T-helper 2 cell (primary cell): ENCODE measurements at regions not wholly inside any gene's neighbourhood (a gene's known extent, or its start where the extent isn't known, plus 50 kb on each side); places are given as distances from the start of the nearest gene placed in this dataset.
"Not testable (repeated sequence)": the region's sequence is repeated elsewhere in the genome, so short reads cannot be mapped to it uniquely, and the experiment has no call there.

Experiments
- DNase-seq, 5 experiments: peaks; one replicate each; pipeline versions ENCODE4 v3.0.0 to v3.0.0-alpha.2; 2012 to 2022

DNA sequence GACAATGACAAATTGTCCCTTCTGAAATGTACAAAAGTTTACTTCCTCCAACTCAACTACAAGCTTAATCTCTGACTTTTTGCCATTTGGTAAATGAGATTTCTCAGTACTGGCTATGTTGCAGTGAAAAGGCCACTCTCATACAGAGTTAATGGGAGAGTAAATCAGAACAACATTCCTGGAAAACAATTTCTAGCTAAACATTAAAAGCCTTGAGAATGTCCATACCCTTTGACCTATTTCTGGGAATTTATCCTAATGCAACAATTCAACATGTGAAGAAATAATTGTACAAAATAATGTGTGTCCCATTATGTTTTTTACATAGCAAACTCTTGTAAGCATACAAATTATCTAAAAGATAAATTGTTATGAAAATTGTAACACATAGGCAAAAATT is 56.3 kb upstream of the SPEF2 start:
- DNase-seq, result no peak

DNA sequence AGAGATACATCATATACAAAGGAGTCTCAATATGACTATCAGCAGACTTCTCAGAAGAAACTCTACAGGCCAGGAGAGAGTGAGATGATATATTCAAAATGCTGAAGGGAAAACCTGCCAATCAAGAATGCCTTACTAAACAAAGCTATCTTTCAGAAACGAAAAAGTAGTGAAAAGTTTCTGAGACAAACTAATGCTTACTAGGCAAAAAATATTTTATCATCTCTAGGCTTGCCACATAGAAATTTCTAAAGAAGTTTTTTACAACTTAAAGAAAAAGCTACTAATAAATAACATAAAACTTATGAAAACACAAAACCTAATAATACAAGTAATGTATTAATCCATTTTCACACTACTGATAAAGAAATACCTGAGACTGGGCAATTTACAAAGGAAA is 59.9 kb upstream of the SPEF2 start:
- DNase-seq, result no peak

DNA sequence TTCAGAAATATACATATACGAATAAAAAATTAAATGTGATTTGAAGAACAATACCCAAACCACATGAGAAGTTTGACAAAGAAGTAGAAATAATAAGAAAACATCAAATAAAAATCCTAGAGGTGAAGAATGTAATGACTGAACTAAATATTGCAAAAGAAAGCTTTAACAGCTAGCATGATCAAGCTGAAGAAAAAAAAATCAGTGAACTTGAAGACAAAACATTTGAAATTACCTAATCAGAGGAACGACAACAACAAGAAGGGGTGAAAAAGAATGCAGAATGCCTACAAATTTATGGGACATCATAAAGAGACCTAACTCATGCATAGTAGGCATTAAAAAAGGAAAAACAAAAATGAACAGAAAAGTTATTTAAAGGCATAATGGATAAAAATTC is 60.5 kb upstream of the SPEF2 start:
- no peak for DNase-seq

DNA sequence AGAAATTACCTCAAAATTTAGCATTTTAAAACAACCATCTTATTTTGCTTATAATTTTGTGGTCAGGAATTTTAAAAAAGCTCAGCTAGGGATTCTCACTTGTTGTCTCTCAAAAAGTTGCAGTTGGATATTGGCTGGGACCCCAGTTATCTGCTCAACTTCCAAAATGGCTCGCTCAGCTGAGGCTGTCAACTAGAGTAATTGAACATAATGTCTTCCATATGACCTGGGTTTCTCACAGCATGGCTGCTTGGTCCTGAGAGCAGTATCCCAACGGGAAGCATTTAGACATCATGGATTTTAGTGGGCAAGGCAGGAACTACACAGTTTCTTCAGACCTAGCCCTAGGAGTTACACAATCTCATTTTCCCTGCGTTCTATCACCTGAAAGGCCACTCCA is 63.6 kb upstream of the SPEF2 start:
- no peak for DNase-seq

DNA sequence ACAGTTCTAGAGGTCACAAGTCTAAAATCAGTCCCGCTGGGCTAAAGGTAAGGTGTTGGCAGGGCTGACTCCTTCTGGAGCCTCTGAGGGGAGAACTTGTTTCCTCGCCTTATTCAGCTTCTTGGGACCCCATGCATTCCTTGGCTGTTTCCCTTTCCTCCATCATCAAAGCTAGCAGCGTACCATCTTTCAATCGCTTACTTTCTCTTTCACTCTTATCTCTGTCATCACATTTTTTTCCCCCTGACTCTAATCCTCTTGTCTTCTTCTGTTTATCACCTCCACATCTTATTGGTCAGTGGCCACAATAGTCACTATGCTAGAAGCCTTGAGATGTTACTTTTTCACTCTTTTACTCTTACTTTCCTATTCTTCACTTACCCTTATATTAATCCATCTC is 72.5 kb upstream of the SPEF2 start:
- peak in 1 of 5 experiments; percentile 3 for DNase-seq

DNA sequence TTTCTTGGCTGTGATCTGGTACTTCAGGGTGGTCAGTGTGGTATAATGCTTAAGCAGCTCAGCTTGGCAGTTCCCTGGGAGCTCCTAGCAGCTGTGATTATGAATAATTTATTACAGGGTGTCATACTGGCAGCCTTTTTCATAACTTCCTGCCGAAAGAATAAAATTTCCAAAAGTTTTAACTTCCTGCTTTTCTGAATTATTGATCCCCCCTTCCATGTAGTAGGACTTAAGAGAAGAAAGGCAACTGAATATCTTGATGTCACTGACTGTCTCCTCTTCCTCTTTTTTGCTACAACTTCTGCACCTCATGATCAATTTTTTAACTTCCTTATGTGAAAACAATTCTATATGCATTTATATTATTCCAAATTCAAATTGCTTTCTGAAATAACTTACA is 74.3 kb upstream of the SPEF2 start:
- no peak for DNase-seq

DNA sequence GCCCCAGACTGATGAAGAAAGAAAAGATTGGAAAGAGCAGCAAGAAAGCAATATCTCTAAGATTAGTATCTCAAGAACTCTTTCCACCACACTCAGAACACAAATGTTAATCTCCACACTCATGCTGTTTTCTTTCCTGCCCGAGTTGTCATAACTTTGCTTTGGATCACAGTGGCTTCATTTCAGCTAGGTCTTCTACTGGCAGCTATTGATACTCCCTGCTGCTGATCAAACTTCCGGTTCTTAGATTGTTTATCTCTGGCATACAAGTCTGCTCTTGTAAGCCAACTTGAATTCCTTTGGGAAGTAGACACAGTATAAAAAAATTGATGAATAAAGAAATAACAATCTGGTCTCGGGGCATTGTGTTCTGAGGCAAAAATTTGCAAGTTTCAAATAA is 77.7 kb upstream of the SPEF2 start:
- DNase-seq, result no peak

DNA sequence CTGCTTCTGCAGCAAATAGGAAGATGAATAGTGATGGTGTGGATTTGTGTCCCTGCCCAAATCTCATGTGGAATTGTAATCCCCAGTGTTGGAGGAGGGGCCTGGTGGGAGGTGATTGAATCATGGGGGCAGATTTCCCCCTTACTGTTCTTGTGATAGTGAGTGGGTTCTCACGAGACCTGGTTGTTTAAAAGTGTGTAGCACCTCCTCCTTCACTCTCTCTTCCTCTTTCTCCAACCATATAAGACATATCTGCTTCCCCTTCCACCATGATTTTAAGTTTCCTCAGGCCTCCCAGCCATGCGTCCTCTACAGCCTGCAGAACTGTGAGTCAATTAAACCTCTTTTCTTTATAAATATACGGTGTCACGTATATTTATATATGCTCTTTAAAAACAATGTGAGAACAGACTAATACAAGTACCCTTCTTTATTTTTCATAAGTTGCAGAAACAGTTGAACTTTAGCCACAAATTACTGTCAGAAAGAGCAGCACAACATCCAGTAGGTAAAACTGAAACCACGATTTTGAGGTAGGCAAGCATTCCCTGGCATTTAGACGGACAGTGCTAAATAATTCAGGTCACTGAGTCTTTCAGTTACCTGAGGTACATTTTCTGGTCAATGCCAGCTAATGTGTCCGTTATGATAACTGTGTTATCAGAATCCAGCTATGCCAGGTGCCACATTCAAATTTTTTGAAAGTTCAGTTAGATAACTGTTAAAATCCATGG is 79.3 kb upstream of the SPEF2 start:
- no peak for DNase-seq

DNA sequence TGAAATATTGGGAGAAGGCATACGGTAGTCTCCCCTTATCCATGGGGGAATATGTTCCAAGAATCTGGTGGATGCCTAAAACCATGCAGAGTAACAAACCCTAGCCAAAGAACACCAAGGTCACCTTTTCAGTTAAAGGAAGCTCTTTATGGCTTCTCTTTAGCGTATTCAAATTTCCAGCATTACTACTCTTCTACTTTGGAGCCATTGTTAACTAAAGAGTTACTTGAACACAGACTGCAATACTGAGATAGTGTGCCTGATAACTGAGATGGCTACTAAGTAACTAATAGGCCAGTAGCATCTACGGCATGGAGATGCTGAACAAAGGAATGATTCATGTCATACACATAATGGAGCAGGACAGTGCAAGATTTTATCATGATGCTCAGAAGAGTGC is 84.5 kb upstream of the SPEF2 start:
- no peak for DNase-seq

DNA sequence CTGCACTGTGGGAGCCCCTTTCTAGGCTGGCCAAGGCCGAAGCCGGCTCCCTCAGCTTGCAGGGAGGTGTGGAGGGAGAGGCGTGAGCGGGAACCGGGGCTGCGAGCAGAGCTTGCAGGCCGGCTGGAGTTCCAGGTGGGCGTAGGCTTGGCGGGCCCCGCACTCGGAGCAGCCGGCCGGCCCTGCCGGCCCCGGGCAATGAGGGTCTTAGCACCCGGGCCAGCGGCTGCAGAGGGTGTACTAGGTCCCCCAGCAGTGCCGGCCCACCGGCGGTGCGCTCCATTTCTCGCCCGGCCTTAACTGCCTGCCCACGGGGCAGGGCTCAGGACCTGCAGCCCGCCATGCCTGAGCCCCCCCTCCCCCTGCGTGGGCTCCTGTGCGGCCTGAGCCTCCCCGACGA is 86.1 kb upstream of the SPEF2 start:
- not testable (repeated sequence) for DNase-seq

DNA sequence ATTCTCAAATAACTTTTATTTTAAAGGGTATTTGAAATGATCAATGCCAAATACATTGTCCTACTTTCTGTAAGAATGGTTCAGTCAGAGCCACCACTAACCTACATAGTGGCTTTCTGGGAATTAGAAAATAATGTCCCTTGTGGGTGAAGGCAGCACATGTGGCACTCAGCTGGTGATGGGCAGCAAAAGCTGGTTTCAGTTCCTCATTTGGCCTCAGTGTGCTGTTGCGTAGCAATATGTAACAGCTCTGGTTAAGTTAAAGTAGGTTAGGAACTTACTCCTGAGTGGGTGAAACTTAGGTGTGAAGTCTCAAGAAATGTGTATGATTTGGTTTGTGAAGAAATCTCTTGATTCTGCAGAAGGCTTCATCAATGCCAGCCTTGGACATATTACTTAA is 99.6 kb upstream of the SPEF2 start:
- DNase-seq, result no peak

DNA sequence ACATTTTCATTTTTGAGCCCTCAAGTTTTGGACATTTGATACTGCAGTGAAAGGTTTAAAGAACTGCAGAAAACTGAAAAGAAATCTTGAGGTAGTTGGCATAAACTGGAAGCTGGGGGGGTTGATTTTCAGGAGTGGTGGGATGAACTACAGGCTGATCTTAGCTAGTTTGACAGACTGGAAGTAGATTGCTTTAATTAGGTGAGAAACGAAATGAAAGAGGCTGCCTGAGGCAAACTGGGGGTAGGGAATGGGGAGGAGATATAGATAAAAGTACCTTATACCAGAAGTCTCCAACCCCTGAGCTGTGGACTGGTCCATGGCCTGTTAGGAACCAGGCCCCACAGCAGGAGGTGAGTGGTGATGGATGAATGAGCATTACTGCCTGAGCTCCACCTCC is 101.4 kb upstream of the SPEF2 start:
- DNase-seq, result no peak

DNA sequence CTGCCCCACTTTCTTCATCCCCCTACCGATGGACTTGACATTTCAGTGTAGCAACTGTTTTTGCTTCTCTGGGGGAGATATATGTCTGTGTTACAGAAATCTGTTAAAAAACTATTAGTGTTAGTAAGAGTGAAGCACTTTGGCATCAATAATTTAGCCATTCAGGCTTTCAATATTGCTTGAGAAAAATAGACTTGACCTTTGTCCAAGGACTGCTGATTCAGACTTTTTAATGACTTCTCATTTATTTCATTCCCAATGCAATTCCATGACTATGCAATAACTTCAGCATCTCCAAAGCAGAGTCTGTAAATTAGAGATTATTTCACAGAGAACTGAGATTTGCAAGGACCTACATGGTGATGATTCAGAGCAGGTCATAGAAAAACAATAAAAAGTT is 104.1 kb upstream of the SPEF2 start:
- no peak for DNase-seq

DNA sequence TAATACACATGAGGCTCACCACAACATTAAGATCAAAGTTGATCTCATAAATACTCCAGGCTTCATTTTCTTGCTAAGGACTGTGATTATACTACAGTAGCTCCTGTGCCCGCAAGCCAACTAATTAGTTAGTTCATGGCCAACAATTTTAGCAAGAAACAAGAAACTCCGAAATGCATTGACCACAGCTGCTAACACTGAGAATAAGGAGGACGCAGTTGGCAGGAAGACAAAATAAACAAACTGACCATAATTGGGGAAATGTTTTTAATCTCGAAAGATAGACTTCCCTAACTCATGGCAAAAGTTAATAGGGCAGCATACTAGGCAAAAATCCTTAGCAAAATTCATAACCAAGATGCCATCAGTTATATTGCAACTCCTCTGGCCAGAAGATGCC is 115.5 kb upstream of the SPEF2 start:
- DNase-seq, result no peak

DNA sequence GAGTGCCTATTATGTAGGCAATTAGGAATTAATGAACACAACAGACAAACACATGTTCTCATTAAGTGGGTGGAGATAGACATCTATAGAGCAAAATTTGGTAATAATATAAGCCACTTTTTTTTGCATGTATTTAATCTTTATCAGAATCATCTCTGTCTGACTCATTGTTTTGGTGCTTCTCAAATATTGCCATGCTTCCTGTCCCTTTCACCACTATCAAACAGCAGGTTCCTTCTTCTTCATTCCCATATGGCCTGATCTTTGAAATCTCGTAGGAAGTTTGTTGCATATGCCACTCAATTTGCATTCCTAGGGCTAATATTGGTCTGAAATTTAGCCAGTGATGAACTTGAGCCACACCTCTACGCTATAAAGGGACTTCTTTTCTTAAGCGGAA is 128.9 kb upstream of the SPEF2 start:
- DNase-seq, result peak in 1 of 5 experiments; percentile 8

DNA sequence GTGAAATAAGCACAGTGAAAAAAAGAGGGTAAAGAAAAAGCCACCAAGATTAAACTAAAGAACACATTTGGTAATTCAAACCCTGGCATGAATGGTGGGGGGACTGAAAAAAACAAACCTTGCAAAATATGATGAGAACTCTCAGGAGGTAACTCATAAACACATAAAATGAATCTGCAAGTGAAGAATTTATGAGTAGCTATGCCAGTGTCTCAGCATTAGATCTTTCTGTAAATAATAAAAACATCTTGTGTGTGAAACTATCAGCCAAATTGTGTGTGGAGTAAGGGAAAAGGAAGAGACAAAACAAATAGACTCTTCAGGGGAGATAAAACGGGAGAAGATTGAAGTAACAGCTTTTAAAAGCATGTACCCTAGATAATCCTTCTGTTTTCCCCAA is 129.6 kb upstream of the SPEF2 start:
- DNase-seq, result no peak

DNA sequence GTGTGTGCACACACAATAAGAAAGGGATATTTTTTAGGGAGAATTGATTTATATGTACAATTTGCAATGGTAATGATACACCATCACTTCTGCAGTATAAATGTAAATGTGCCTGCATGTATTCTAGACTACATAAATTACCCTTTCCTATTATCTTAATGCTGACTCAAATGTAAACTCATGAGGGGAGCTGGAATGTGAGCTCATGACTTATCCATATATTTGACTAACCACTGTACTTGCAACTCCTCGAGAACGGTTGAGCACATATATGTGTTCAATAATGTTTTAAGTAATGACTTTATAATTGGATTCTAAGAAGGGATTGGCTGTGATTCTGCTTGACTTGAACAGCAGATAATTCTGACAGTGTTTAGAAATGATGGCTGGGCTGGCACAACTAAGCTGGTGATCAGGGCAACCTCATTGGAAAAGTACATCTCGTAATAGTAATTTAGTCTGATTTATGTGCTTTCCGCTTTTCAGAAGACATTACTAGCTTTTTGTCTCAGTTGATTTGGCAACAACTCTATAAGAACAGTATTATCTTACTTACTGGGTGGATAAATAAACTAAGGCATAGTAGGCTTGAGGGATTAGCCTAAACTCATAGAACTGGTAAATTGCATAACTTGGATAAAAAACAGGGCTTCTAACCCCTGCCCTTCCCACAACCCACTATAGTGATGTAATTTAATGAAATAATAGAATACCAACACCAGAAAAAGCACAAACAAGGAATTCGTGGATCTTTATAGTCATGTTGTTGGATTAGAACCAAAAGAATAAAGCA is 130.2 kb upstream of the SPEF2 start:
- no peak for DNase-seq

DNA sequence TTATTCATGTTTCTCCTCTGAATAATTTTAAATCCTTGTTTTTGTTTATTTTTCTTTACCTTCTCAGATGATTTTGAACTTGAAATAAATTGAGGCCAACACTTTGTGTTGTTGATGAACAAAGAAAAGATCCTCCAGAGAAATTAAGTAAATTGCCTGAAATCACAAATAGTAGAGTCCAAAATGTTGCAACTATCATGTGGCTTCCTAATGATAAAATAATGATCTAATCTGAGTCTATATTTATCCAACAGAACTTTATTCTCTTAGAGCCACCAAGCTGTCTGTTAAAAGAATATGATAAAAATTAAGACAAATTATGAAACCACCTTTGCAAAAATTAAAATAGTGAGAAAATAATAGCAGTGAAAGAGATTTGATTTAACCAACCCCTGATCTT is 132.2 kb upstream of the SPEF2 start:
- no peak for DNase-seq

DNA sequence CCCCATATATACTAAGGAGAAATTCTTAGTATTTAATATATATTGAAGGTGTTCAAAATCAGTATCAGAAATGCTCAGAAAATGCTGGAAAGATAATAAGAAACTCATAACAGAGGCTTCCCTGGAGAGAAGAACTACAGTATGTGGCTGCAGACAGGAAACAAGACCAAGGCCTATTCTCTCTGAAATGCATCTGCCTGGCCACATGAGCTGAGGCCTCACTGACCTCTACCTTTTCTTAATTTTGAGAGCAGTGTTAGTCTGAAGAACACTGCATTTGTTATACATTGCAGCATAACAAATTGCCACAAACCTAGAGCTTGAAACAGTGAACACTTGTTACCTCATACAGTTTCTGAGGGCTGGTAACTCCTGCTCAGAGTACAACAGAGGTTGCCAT is 133.4 kb upstream of the SPEF2 start:
- no peak for DNase-seq

DNA sequence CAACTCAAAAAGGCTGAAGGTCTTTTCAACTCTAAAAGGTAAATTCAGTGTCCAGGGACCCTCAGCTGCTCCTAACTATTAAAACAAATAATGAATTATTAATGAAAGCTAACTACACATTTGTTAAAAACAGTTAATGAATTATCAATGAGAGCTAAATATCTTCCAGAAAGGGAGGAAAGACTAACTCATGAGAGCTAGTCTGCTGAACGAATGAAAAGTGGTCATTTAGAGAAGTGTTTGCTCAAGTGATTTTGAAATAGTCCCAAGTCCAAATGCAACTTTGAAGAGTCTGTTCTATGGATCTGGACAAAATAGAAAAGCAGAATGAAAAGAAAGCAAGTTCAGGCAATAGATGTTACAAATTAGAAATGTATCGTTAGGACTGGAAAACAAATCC is 133.9 kb upstream of the SPEF2 start:
- no peak for DNase-seq

DNA sequence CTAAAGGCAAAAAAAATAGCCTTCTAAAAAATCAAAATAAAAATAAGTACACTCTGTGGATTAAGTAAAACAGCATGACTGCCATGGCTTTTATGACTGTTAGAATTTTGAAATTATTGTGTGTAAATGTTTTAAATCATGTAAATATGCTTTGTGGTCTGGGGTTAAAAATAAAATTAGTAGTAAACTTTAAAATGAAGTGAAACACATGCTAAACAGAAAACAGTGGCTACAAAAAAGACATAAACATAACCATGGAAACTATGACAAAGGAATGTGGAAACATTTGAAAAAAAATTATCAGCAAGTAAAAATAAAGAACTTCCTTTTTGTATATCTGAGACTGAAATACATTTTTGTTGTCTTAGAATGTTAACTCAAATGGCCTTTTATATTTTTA is 134.5 kb upstream of the SPEF2 start:
- no peak for DNase-seq

DNA sequence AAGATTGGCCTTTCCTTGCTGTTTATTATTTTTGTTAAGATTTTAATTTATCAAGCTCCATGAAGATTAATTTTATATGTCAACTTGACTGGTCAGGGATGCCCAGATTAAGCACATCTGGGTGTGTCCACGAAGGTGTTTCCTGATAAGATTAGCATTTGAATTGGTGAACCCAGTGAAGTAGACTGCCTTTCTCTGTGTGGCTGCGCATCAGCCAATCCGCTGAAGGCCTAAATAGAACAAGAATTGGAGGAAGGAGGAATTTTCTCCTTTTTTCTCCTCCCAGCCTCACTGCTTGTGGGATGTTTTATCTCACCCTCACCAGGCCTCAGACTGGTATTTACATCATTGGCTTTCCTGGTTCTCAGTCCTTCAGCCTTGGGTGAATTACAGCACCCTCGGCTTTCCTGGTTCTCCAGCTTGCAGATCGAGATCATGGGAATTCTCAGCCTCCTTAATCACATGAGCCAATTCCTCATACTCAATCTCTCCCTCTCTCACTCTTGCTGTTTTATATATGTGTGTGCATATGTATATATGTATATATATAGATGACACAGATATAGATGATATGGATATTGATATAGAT is 135.4 kb upstream of the SPEF2 start:
- no peak for DNase-seq

DNA sequence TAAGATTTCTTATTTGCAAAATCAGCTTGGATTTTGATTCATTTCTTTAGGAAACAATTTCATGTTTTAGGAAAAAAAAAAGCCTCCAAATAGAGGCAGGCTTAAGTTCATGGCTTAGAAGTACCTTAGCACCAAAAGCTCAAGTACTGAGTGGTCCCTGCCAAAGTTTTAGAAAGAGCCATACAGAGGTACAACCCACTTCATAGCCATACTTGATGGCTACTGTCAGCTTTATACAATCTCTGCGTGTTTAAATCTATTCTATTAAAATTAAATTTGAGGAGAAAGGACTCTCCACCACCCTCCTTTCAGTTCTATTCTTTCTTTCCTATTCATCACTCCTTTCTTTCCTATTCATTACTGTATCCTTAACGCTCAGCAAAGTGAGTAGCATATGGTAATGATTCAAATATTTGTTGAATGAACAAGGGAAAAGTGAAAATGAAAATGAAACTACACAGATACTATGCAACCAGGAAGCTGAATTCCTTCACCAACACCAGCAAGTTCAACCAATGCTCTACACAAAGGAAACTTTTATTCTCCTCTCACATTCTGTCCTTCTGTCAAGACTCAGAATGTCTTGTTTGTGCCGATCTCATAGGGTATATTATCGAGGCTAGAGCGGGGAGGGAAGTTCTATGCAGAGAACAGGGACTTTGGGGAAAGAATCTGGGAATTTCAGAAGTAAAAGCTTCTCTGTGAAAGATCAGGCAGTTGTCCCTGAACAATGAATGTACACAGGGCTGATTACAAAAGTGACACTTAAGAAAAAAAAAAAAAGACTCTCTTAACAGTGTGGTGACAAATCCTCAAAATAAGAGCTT is 138.6 kb upstream of the SPEF2 start:
- peak in 2 of 5 experiments; percentile 4 to 68 for DNase-seq
